Panc1 (cell line): ENCODE measurements at regions not wholly inside any gene's neighbourhood (a gene's known extent, or its start where the extent isn't known, plus 50 kb on each side); places are given as distances from the start of the nearest gene placed in this dataset.

ENCODE experiments used
- ATAC-seq: fragments of 200-7000 bp; cut with Tn5 transposase; 2 replicates; pipeline ENCODE4 v1.9.1; 2020; ENCODE audit warnings: mild to moderate bottlenecking, moderate library complexity
- BruUV-seq: library from RNA; stranded (reverse); fragments of 400-500 nt; replicated peaks from 2 replicates; lab custom pipeline; 2021; lab: Mats Ljungman, UMichigan
- CTCF ChIA-PET: fragments of 300-600 bp; sonication (Branson Sonifier 250); formaldehyde crosslinking; loops from one replicate; lab custom pipeline; 2022; ENCODE audit warnings: antibody characterized with exemption; lab: Charles Lee
- POLR2A ChIA-PET: fragments of 300-600 bp; sonication (Branson Sonifier 250); formaldehyde crosslinking; loops from one replicate; lab custom pipeline; 2022; ENCODE audit warnings: antibody characterized with exemption; lab: Charles Lee
- DNase-seq: peaks from one replicate; pipeline ENCODE4 v3.0.0-alpha.2; 2010; ENCODE audit warnings: low read depth, low spot score
- H3K27ac ChIP-seq: 2 replicates; pipeline ENCODE4 v1.5.1; 2011; ENCODE audit warnings: mild to moderate bottlenecking, low read length, inconsistent platforms
- H3K27me3 ChIP-seq: fragments of 200-500 bp; sonication (Bioruptor generic); 2 replicates; pipeline ENCODE4 v1.6.0; 2014; ENCODE audit warnings: low read length, inconsistent platforms; ENCODE audit not compliant: control insufficient read depth, insufficient read depth
- H3K36me3 ChIP-seq: fragments of 200-500 bp; sonication (Bioruptor generic); 2 replicates; pipeline ENCODE4 v1.5.1; 2014; ENCODE audit warnings: inconsistent platforms, mild to moderate bottlenecking, low read length, moderate library complexity; ENCODE audit not compliant: control insufficient read depth, insufficient read depth
- H3K4me1 ChIP-seq: 2 replicates; pipeline ENCODE4 v1.5.1; 2011; ENCODE audit warnings: inconsistent platforms, mild to moderate bottlenecking, low read length, moderate library complexity; ENCODE audit not compliant: control insufficient read depth, insufficient read depth
- H3K4me3 ChIP-seq, 2 experiments: 2 replicates each; pipeline ENCODE4 v1.5.1; 2011 to 2012; ENCODE audit warnings: low read depth in 2 of 2, low read length in 2 of 2, mild to moderate bottlenecking in 2 of 2, inconsistent platforms in 1 of 2, moderate library complexity in 1 of 2
- H3K9me3 ChIP-seq: fragments of 200-500 bp; sonication (Bioruptor generic); 2 replicates; pipeline ENCODE4 v1.5.1; 2014; ENCODE audit warnings: low read depth, mild to moderate bottlenecking, inconsistent platforms, low read length, moderate library complexity; ENCODE audit not compliant: control insufficient read depth, insufficient read depth
- POLR2AphosphoS5 ChIP-seq: IDR thresholded peaks from 2 replicates; pipeline ENCODE4 v1.6.1; 2012; ENCODE audit warnings: mild to moderate bottlenecking, low read depth, low read length, moderate library complexity
- SIN3A ChIP-seq: IDR thresholded peaks from 2 replicates; pipeline ENCODE4 v1.6.1; 2012; ENCODE audit warnings: low read depth, mild to moderate bottlenecking, low read length, moderate library complexity, borderline replicate concordance; ENCODE audit not compliant: insufficient read depth
- TCF7L2 ChIP-seq: IDR thresholded peaks from 2 replicates; pipeline ENCODE4 v1.6.1; 2011; ENCODE audit warnings: mild to moderate bottlenecking, low read depth, low read length, inconsistent platforms
- in situ Hi-C: cut with HindIII; loops from 2 replicates; pipeline ENCODE4 v1.10.0; 2016; ENCODE audit warnings: low sequenced_read_pairs, low pct_unique_long_range_greater_than_20kb
- intact Hi-C: fragments of 100-400 bp; cut with micrococcal nuclease; formaldehyde crosslinking; loops from one replicate; pipeline ENCODE4 v1.10.0; 2022; ENCODE audit not compliant: unreplicated experiment
- TF ChIP-seq, protein P1 (sequence below): fragments of 450-650 bp; IDR thresholded peaks from 2 replicates; pipeline ENCODE4 v1.5.1; 2017; ENCODE audit warnings: mild to moderate bottlenecking
- TF ChIP-seq, protein P2 (sequence below), 2 experiments: IDR thresholded peaks; 2 replicates each; pipeline ENCODE4 v1.6.1; 2011 to 2012; ENCODE audit warnings: low read depth in 2 of 2, control low read depth in 1 of 2, low read length in 1 of 2, mild to moderate bottlenecking in 1 of 2, moderate library complexity in 1 of 2; ENCODE audit not compliant: insufficient read depth in 1 of 2

DNA sequence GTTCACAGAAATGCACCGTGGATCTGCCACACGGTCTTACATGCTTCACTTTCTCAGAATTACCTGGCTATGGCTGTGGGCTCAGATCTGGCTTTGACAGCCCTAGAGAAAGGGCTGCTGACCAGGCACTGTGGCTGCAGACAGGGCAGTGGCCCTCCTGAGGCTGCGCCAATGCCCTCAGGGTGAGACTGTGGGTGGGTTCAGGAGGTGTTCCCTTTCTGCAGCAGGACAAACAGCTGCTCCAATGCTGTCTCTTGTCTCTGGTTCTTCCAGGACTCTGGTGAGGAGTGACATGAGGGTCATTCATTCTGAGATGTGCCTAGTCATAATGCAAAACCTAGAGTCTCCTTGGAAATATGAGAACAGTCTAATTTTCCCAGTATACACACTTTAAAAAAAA lies 90.5 kb upstream of the SMIM21 start:
- POLR2A ChIA-PET, result no interaction called here
- no peak overlapping the region for H3K27ac ChIP-seq
- BruUV-seq, result no TSS peak
- H3K4me1 ChIP-seq, result no peaks in the 10 kb centered on the region
- no peaks in the 10 kb centered on the region for H3K9me3 ChIP-seq
- peaks cover 3% of the 10 kb centered on the region; the same call in 1 of the 2 replicates for H3K27me3 ChIP-seq
- no peaks in the 10 kb centered on the region for H3K36me3 ChIP-seq
- in situ Hi-C loops (no loop called here), intact Hi-C loops (no loop called here)
- H3K4me3 ChIP-seq, result no peak overlapping the region
- TF ChIP-seq, protein P1, sequence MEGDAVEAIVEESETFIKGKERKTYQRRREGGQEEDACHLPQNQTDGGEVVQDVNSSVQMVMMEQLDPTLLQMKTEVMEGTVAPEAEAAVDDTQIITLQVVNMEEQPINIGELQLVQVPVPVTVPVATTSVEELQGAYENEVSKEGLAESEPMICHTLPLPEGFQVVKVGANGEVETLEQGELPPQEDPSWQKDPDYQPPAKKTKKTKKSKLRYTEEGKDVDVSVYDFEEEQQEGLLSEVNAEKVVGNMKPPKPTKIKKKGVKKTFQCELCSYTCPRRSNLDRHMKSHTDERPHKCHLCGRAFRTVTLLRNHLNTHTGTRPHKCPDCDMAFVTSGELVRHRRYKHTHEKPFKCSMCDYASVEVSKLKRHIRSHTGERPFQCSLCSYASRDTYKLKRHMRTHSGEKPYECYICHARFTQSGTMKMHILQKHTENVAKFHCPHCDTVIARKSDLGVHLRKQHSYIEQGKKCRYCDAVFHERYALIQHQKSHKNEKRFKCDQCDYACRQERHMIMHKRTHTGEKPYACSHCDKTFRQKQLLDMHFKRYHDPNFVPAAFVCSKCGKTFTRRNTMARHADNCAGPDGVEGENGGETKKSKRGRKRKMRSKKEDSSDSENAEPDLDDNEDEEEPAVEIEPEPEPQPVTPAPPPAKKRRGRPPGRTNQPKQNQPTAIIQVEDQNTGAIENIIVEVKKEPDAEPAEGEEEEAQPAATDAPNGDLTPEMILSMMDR, result no peak
- DNase-seq (no peak), ATAC-seq (no peak)
- CTCF ChIA-PET, result no interaction called here

DNA sequence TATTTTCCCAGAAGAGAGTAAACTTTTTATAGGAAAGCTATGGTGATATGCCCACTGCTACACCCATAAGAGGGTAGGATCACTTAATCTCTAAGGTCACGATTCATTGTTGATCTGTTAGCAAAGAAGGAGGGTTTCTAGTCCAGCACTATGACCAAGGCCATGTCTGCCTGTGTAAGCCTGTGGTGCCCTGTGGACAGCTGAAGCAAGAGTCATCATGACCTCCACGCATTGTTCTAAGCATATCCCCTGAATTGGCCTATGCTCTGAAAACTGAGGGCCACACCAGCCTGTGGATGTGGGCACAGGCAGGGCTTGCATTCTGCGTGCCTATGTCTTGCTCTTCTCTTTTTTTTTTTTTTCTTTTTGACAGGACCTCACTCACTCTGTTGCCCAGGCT lies 89.8 kb upstream of the SMIM21 start:
- Histone ChIP-seq H3K27me3 (no peaks in the 10 kb centered on the region), H3K4me1 (no peaks in the 10 kb centered on the region), H3K36me3 (no peaks in the 10 kb centered on the region), H3K4me3 (no peak overlapping the region), H3K9me3 (no peaks in the 10 kb centered on the region), H3K27ac (no peak overlapping the region)
- ATAC-seq, result no peak
- intact Hi-C loops (no loop called here), in situ Hi-C loops (no loop called here)
- ChIA-PET POLR2A (no interaction called here), CTCF (no interaction called here)
- BruUV-seq, result no TSS peak
- TF ChIP-seq TCF7L2 (no peak), POLR2AphosphoS5 (no peak), SIN3A (no peak)
- TF ChIP-seq, protein P2, sequence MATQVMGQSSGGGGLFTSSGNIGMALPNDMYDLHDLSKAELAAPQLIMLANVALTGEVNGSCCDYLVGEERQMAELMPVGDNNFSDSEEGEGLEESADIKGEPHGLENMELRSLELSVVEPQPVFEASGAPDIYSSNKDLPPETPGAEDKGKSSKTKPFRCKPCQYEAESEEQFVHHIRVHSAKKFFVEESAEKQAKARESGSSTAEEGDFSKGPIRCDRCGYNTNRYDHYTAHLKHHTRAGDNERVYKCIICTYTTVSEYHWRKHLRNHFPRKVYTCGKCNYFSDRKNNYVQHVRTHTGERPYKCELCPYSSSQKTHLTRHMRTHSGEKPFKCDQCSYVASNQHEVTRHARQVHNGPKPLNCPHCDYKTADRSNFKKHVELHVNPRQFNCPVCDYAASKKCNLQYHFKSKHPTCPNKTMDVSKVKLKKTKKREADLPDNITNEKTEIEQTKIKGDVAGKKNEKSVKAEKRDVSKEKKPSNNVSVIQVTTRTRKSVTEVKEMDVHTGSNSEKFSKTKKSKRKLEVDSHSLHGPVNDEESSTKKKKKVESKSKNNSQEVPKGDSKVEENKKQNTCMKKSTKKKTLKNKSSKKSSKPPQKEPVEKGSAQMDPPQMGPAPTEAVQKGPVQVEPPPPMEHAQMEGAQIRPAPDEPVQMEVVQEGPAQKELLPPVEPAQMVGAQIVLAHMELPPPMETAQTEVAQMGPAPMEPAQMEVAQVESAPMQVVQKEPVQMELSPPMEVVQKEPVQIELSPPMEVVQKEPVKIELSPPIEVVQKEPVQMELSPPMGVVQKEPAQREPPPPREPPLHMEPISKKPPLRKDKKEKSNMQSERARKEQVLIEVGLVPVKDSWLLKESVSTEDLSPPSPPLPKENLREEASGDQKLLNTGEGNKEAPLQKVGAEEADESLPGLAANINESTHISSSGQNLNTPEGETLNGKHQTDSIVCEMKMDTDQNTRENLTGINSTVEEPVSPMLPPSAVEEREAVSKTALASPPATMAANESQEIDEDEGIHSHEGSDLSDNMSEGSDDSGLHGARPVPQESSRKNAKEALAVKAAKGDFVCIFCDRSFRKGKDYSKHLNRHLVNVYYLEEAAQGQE (IDR thresholded peaks at IDR 0.05; ENCODE audit: insufficient read depth in 1 of 2, low read depth in 2 of 2, low read length in 1 of 2), result no peak
- DNase-seq, result no peak

DNA sequence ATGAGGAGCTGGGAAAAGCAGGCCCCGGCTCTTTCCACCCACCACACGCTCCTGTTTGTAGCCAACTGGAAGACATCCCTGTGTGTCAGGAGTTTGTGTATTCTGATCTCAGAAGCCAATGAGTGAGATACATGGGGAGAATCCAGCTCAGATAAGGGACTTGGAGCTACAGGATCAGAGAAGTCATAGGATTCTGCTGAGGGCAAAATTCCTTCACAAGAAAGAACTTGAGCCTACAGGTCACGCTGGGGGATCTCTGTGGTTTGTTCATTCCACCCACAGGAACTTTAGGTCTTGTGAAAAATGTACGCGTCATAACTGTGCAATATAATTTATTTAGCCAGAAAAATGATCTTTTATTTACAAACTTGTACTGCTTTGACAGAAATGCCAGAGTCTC lies 80.1 kb upstream of the SMIM21 start:
- intact Hi-C loops (no loop called here), in situ Hi-C loops (no loop called here)
- POLR2A ChIA-PET, result no interaction called here
- Histone ChIP-seq H3K9me3 (no peaks in the 10 kb centered on the region), H3K36me3 (no peaks in the 10 kb centered on the region), H3K4me3 (no peak overlapping the region), H3K27me3 (no peaks in the 10 kb centered on the region; the same call in 1 of the 2 replicates), H3K4me1 (no peaks in the 10 kb centered on the region), H3K27ac (no peak overlapping the region)
- CTCF ChIA-PET, result no interaction called here
- TF ChIP-seq, protein P1, result no peak
- TF ChIP-seq POLR2AphosphoS5, result no peak
- BruUV-seq, result no TSS peak
- ATAC-seq, result no peak
- DNase-seq, result no peak
